ENCODE measurements at regions not wholly inside any gene's neighbourhood (a gene's known extent, or its start where the extent isn't known, plus 50 kb on each side); places are given as distances from the start of the nearest gene placed in this dataset.

DNA sequence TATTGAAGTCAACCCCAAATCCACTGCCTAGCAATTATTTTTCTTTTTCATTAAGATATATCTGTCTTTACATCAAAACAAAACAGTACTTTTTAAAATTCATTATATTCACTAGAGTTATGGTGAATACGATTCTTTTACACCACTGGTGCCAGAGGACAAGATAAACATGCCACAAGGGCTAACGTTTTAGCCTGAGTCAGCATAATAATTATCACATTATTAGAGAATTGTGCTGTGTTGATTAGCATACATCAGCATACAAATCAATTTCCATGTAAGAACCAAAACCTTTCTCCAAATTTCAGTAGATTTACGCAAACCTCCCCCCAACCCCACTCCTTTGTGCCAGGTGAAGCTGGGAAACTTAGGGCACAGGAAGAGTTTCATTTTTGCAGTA is 131.1 kb upstream of the TMEM106B start:
- TF ChIP-seq, protein P1, sequence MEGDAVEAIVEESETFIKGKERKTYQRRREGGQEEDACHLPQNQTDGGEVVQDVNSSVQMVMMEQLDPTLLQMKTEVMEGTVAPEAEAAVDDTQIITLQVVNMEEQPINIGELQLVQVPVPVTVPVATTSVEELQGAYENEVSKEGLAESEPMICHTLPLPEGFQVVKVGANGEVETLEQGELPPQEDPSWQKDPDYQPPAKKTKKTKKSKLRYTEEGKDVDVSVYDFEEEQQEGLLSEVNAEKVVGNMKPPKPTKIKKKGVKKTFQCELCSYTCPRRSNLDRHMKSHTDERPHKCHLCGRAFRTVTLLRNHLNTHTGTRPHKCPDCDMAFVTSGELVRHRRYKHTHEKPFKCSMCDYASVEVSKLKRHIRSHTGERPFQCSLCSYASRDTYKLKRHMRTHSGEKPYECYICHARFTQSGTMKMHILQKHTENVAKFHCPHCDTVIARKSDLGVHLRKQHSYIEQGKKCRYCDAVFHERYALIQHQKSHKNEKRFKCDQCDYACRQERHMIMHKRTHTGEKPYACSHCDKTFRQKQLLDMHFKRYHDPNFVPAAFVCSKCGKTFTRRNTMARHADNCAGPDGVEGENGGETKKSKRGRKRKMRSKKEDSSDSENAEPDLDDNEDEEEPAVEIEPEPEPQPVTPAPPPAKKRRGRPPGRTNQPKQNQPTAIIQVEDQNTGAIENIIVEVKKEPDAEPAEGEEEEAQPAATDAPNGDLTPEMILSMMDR (IDR thresholded peaks at IDR 0.05) = no peak
- no peak for ATAC-seq (ENCODE audit: low FRiP score)
- no peak for DNase-seq (ENCODE audit: low spot score)

DNA sequence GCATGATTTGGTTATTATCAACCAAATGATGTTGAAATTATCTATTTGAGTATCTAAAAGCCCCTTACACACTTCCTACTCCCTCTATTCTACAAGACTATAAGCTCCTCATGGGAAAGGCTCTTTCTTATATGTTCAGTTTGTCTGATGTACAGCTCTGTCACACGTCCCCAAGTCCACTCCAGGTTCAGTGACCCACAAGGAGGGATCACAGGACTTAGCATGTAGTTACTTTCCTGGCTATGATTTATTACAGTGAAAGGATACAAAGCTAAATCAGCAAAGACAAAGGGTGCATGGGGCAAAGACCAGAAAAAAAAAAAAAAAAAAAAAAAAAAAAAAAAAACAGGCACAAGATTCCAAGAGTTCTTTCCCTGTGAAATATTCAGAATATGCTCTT is 125.6 kb upstream of the TMEM106B start:
- TF ChIP-seq, protein P1 (IDR thresholded peaks at IDR 0.05) = no peak
- ATAC-seq (ENCODE audit: low FRiP score) = no peak
- no peak for DNase-seq (ENCODE audit: low spot score)

DNA sequence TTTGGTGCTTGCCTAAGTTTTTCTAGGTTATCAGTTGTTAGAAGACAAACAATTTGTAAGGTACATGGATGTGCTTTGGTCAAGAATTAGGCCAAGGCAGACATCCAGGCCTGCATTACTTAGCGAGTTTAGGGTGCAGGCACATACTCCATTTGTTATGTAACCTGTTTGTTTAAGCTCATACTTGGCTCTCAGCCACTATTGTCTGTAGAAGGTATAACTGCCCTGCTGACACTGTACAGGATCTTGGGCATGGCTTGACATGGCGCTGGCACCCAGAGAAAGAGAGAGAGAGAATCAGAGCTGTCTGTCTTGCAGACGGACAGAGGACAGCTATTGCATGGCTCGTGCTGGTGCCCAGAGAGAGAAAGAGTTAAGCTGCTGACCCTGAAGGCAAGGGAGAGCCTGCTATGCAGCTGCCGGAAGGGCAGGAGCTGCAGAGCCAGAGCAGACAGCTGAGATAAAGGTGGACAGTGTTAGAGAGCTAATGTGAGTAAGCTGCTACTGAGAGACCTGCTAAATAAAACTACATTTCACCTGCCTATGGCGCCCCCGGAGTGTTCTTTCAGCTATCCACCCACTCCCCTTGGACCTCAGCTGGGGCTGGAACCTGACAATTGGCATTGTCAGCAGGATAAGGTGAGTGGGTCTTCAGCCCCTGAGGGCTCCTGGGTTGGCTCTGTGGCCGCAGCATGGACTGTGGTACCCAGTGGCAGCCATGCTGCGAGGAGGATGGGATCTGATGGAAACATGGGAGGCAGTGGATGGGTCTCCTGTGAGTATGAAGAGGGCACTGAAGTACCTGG is 120.9 kb upstream of the TMEM106B start:
- TF ChIP-seq, protein P1 (IDR thresholded peaks at IDR 0.05) = no peak
- DNase-seq (ENCODE audit: low spot score) = no peak
- no peak for ATAC-seq (ENCODE audit: low FRiP score)

DNA sequence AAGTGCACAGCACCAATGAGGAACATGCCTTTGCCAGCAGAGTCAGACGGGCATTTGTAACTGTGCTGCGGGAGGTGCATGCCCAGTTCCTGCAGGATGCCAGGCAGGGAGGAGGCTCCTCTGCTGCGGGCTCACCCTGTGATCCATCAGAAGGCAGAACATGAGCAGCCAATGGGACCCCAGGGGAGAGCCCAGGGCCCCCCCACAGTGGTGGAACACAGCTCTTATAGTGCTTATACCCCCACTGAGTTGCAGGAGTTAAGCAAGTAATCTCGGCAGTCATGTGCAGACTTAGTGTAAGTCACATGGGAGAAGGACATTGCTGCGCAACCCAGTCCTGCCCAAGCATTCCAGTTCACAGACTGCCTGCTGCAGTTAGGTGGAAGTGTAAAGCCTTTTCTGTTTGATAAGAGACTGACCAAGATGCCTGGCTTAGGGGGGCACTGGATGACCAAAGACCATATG is 120.3 kb upstream of the TMEM106B start:
- DNase-seq (ENCODE audit: low spot score) = no peak
- TF ChIP-seq, protein P1 (IDR thresholded peaks at IDR 0.05) = no peak
- ATAC-seq (ENCODE audit: low FRiP score) = no peak

DNA sequence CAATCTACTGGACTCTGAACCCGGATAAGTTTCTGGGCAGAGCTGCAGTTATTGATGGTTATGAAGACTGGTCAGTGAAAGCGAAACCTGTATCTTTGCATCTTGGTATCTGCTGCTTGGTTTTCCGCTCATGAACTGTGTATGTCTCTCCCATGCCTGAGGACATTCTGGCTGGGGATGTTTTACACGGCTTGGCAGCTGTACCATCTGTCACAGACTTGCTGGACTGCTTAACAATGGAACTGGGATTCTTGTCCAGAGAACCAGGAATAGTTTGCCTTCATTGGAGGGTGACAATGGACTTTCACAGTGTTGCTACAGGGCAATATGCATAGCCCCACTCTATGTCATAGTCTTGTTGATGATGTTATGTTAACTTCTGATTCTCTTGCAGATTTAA is 119.9 kb upstream of the TMEM106B start:
- ATAC-seq (ENCODE audit: low FRiP score) (no peak), DNase-seq (ENCODE audit: low spot score) (no peak)
- TF ChIP-seq, protein P1 (IDR thresholded peaks at IDR 0.05) = no peak

DNA sequence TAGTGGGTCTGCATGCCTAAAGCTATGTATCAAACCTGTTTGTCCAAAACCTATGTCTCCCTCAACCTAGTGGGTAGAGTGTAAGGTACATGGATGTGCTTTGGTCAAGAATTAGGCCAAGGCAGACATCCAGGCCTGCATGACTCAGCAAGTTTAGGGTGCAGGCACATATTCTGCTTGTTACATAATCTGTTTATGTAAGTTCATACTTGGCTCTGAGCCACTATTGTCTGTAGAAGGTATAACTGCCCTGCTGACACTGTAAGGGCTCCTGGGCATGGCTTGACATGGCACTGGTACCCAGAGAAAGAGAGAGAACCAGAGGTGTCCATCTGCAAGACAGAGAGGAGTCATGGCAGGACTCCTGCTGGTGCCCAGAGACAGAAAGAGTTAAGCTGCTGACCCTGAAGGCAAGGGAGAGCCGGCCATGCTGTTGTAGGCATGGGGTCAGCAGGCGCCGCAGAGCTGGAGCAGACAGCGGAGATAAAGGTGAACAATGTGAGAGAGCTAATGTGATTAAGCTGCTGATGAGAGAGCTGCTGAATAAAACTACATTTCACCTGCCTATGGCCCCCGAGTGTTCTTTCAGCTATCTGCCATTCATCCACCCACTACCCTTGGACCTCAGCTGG is 118.5 kb upstream of the TMEM106B start:
- ATAC-seq (ENCODE audit: low FRiP score) (no peak), DNase-seq (ENCODE audit: low spot score) (no peak)
- TF ChIP-seq, protein P1 (IDR thresholded peaks at IDR 0.05) = no peak

DNA sequence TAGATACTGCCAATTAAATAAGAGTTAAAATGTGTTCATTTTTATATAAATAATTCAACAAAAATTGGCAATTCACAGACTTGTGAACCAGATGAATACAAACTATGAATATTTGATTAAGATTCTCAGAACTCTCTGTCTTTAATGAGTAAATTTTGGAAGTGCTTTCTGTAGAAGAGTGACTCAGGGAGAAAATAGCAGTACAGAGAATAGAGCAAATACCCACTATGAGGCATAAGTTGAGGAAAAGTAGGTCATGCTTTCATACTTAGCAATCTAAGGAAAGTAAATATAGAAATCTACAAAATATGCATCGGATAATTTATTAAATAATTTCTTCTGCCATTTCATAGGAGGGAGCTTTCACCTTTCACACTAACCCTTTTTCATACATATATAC is 117.7 kb upstream of the TMEM106B start:
- DNase-seq (ENCODE audit: low spot score) = no peak
- ATAC-seq (ENCODE audit: low FRiP score) = no peak
- TF ChIP-seq, protein P1 (IDR thresholded peaks at IDR 0.05) = no peak

Data from omental fat pad (tissue), 3 donors.